ENCODE measurements at regions not wholly inside any gene's neighbourhood (a gene's known extent, or its start where the extent isn't known, plus 50 kb on each side); places are given as distances from the start of the nearest gene placed in this dataset.

- TF ChIP-seq ZFP3 (CRISPR knock-in tag; IDR thresholded peaks at IDR 0.05) (no peak), POU6F1 (CRISPR knock-in tag; IDR thresholded peaks at IDR 0.05; ENCODE audit: borderline replicate concordance, low read depth) (no peak), OSR1 (CRISPR knock-in tag; IDR thresholded peaks at IDR 0.05) (no peak), GLIS3 (CRISPR knock-in tag; IDR thresholded peaks at IDR 0.05) (no peak), ESRRG (CRISPR knock-in tag; IDR thresholded peaks at IDR 0.05) (no peak), ZFP30 (CRISPR knock-in tag; IDR thresholded peaks at IDR 0.05) (no peak), ZNF565 (CRISPR knock-in tag; conservative IDR thresholded peaks at IDR 0.05; ENCODE audit: low read depth) (no peak), ZC3H10 (CRISPR knock-in tag; IDR thresholded peaks at IDR 0.05) (no peak), TCF4 (CRISPR knock-in tag; IDR thresholded peaks at IDR 0.05; ENCODE audit: borderline replicate concordance) (no peak), TOX (CRISPR knock-in tag; IDR thresholded peaks at IDR 0.05; ENCODE audit: borderline replicate concordance) (no peak), CSDC2 (CRISPR knock-in tag; IDR thresholded peaks at IDR 0.05) (no peak)
- TF ChIP-seq, protein P1, sequence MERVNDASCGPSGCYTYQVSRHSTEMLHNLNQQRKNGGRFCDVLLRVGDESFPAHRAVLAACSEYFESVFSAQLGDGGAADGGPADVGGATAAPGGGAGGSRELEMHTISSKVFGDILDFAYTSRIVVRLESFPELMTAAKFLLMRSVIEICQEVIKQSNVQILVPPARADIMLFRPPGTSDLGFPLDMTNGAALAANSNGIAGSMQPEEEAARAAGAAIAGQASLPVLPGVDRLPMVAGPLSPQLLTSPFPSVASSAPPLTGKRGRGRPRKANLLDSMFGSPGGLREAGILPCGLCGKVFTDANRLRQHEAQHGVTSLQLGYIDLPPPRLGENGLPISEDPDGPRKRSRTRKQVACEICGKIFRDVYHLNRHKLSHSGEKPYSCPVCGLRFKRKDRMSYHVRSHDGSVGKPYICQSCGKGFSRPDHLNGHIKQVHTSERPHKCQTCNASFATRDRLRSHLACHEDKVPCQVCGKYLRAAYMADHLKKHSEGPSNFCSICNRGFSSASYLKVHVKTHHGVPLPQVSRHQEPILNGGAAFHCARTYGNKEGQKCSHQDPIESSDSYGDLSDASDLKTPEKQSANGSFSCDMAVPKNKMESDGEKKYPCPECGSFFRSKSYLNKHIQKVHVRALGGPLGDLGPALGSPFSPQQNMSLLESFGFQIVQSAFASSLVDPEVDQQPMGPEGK (CRISPR knock-in tag; IDR thresholded peaks at IDR 0.05; ENCODE audit: borderline replicate concordance) = no peak
These were observed 685.9 kb upstream of the CDH10 start for GRCh38 chr5:25330721-25331120.

Measured in SK-N-SH treated with all-trans-retinoic acid at 6 μM for 48 hours (cell line).